Medulla oblongata (tissue), 1 donor: ENCODE measurements at regions not wholly inside any gene's neighbourhood (a gene's known extent, or its start where the extent isn't known, plus 50 kb on each side); places are given as distances from the start of the nearest gene placed in this dataset.

Experiments
- DNase-seq: peaks from one replicate; pipeline ENCODE4 v3.0.0-alpha.2; 2015; ENCODE audit errors: extremely low spot score

- DNase-seq, result no peak
Measured at GRCh38 chr3:159169828-159170227, 368.0 kb downstream of the MFSD1 start.

GRCh38 chr3:159170436-159171003, 368.7 kb downstream of the MFSD1 start:
- no peak for DNase-seq

- no peak for DNase-seq
Measured at GRCh38 chr3:159171333-159171732, 369.5 kb downstream of the MFSD1 start.

- DNase-seq, result no peak
Measured at GRCh38 chr3:159172473-159172872, 370.6 kb downstream of the MFSD1 start.

GRCh38 chr3:159174715-159175692, 373.1 kb downstream of the MFSD1 start:
- DNase-seq, result no peak

GRCh38 chr3:159178209-159178897, 376.5 kb downstream of the MFSD1 start:
- no peak for DNase-seq

- DNase-seq, result no peak
Measured at GRCh38 chr3:159182961-159183360, 381.1 kb downstream of the MFSD1 start.

- DNase-seq, result peak; percentile 79
Measured at GRCh38 chr3:159185443-159186050, 383.7 kb downstream of the MFSD1 start.

GRCh38 chr3:159186581-159186980, 384.7 kb downstream of the MFSD1 start:
- DNase-seq, result no peak

- DNase-seq, result no peak
Measured at GRCh38 chr3:159187232-159187631, 385.4 kb downstream of the MFSD1 start.

GRCh38 chr3:159187706-159188105, 385.9 kb downstream of the MFSD1 start:
- DNase-seq, result no peak

GRCh38 chr3:159189994-159190669, 388.3 kb downstream of the MFSD1 start:
- no peak for DNase-seq

GRCh38 chr3:159191447-159191846, 389.6 kb downstream of the MFSD1 start:
- no peak for DNase-seq

GRCh38 chr3:159196359-159196758, 394.5 kb downstream of the MFSD1 start:
- no peak for DNase-seq

- no peak for DNase-seq
Measured at GRCh38 chr3:159200176-159200575, 398.3 kb downstream of the MFSD1 start.

- no peak for DNase-seq
Measured at GRCh38 chr3:159208050-159208449, 406.2 kb downstream of the MFSD1 start.

- DNase-seq, result no peak
Measured at GRCh38 chr3:159209459-159209858, 407.6 kb downstream of the MFSD1 start.

GRCh38 chr3:159210336-159210735, 408.5 kb downstream of the MFSD1 start:
- DNase-seq, result no peak

- no peak for DNase-seq
Measured at GRCh38 chr3:159216311-159216710, 414.5 kb downstream of the MFSD1 start.

- DNase-seq, result no peak
Measured at GRCh38 chr3:159219231-159219630, 417.4 kb downstream of the MFSD1 start.

- no peak for DNase-seq
Measured at GRCh38 chr3:159221335-159221734, 419.5 kb downstream of the MFSD1 start.
